ENCODE measurements at regions not wholly inside any gene's neighbourhood (a gene's known extent, or its start where the extent isn't known, plus 50 kb on each side); places are given as distances from the start of the nearest gene placed in this dataset.

DNA sequence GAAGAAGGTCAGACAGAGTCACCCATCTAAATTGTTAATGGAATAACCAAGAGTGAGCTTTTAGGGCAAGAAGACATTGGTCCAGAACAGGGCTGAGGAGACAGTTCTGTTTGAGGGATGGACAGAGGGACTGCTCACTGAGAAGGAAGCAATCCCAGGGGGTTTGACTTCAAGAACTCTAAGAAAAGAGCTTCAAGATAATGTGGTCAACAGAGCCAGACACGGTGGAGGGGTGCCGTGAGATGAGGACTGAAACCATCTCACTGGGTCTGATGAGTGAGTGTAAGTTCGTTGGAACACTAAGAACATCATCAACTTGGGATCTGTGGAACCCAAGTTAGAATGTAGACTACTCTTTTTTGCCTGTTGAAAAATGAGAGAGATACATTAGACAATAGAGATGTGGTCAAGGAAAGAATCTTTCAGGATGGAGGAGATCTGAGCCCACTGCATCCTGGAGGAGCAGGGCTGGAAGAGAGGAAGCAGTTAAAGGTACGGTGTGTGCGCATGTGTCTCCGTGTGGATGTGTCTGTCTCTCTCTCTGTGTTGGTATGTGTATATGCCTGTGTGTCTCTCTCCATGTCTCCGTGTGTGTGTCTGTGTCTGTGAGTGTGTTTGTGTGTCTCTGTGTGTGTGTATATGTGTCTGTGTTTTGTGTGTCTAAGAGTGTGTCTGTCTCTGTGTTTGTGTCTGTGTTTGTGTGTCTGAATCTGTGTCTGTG lies 172.1 kb downstream of the MYCN start:
- TF ChIP-seq, protein P1, sequence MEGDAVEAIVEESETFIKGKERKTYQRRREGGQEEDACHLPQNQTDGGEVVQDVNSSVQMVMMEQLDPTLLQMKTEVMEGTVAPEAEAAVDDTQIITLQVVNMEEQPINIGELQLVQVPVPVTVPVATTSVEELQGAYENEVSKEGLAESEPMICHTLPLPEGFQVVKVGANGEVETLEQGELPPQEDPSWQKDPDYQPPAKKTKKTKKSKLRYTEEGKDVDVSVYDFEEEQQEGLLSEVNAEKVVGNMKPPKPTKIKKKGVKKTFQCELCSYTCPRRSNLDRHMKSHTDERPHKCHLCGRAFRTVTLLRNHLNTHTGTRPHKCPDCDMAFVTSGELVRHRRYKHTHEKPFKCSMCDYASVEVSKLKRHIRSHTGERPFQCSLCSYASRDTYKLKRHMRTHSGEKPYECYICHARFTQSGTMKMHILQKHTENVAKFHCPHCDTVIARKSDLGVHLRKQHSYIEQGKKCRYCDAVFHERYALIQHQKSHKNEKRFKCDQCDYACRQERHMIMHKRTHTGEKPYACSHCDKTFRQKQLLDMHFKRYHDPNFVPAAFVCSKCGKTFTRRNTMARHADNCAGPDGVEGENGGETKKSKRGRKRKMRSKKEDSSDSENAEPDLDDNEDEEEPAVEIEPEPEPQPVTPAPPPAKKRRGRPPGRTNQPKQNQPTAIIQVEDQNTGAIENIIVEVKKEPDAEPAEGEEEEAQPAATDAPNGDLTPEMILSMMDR (IDR thresholded peaks at IDR 0.05): no peak
- TF ChIP-seq POLR2A (IDR thresholded peaks at IDR 0.05): no peak

Measured in thyroid gland (tissue), 4 donors.